SK-N-SH (cell line): ENCODE measurements at regions not wholly inside any gene's neighbourhood (a gene's known extent, or its start where the extent isn't known, plus 50 kb on each side); places are given as distances from the start of the nearest gene placed in this dataset.

Experiments used
- CTCF ChIA-PET: fragments of 300-600, 350-600 bp; formaldehyde crosslinking; extraction: SDS; loops from one replicate; lab custom pipeline; 2021; lab: Yijun Ruan, JAX
- POLR2A ChIA-PET: fragments of 350-600 bp; sonication (Branson Sonifier 250); formaldehyde crosslinking; extraction: SDS; loops from one replicate; lab custom pipeline; 2020; ENCODE audit warnings: antibody characterized with exemption, inconsistent platforms; lab: Yijun Ruan, JAX
- DNase-seq: peaks from one replicate; pipeline ENCODE4 v3.0.0; 2012
- H2AFZ ChIP-seq: fragments of 200-600 bp; sonication (generic); 2 replicates; pipeline ENCODE4 v1.8.1; 2016; ENCODE audit warnings: antibody characterized with exemption, mild to moderate bottlenecking, low read depth
- H3F3A ChIP-seq: fragments of 200-600 bp; sonication (generic); replicated peaks from 2 replicates; pipeline ENCODE3; 2016; ENCODE audit warnings: antibody characterized with exemption, mild to moderate bottlenecking; ENCODE audit not compliant: insufficient read depth
- H3K27ac ChIP-seq, 2 experiments: fragments of 200-500 bp in 1 of 2; fragments of 200-600 bp in 1 of 2; sonication (Bioruptor generic) in 1 of 2; sonication (generic), shearing (Covaris generic) in 1 of 2; 2 replicates each; pipeline versions ENCODE4 v1.5.1 to v1.6.1; 2014 to 2016; ENCODE audit warnings: low read depth in 2 of 2, inconsistent platforms in 1 of 2, low read length in 1 of 2, mild to moderate bottlenecking in 1 of 2, mixed read lengths in 1 of 2
- H3K27me3 ChIP-seq: fragments of 200-600 bp; sonication (generic), shearing (Covaris generic); 2 replicates; pipeline ENCODE4 v1.6.1; 2016; ENCODE audit warnings: mixed run types; ENCODE audit not compliant: insufficient read depth
- H3K36me3 ChIP-seq, 2 experiments: fragments of 200-500 bp in 1 of 2; fragments of 200-600 bp in 1 of 2; sonication (Bioruptor generic) in 1 of 2; sonication (generic) in 1 of 2; replicated peaks in 1 of 2; 2 replicates each; pipeline versions ENCODE3 to v1.5.1; 2014 to 2016; ENCODE audit warnings: low read length in 1 of 2, mild to moderate bottlenecking in 1 of 2; ENCODE audit not compliant: insufficient read depth in 2 of 2, control insufficient read depth in 1 of 2
- H3K4me1 ChIP-seq, 2 experiments: fragments of 200-500 bp in 1 of 2; fragments of 200-600 bp in 1 of 2; sonication (Bioruptor generic) in 1 of 2; sonication (generic), shearing (Covaris generic) in 1 of 2; 2 replicates each; pipeline versions ENCODE4 v1.5.1 to v1.6.1; 2014 to 2016; ENCODE audit warnings: low read depth in 1 of 2, low read length in 1 of 2, mixed run types in 1 of 2; ENCODE audit not compliant: insufficient read depth in 2 of 2, control insufficient read depth in 1 of 2
- H3K4me2 ChIP-seq: fragments of 200-600 bp; sonication (generic), shearing (Covaris generic); 2 replicates; pipeline ENCODE4 v1.6.1; 2017; ENCODE audit warnings: mixed run types
- H3K4me3 ChIP-seq, 2 experiments: fragments of 200-500 bp in 1 of 2; fragments of 200-600 bp in 1 of 2; sonication (Bioruptor generic) in 1 of 2; sonication (generic), shearing (Covaris generic) in 1 of 2; 2 replicates each; pipeline versions ENCODE4 v1.5.1 to v1.8.1; 2014 to 2016; ENCODE audit warnings: low read depth in 2 of 2, inconsistent platforms in 1 of 2, low read length in 1 of 2, mild to moderate bottlenecking in 1 of 2, mixed read lengths in 1 of 2, moderate library complexity in 1 of 2
- H3K79me2 ChIP-seq: fragments of 200-600 bp; sonication (generic); 2 replicates; pipeline ENCODE4 v1.8.1; 2017; ENCODE audit warnings: mild to moderate bottlenecking; ENCODE audit not compliant: insufficient read depth
- H3K9ac ChIP-seq: fragments of 200-600 bp; sonication (generic); 2 replicates; pipeline ENCODE4 v1.6.1; 2017; ENCODE audit warnings: mixed run types
- H3K9me2 ChIP-seq: fragments of 200-600 bp; sonication (generic); 2 replicates; pipeline ENCODE4 v1.6.1; 2017; ENCODE audit warnings: mixed run types
- H3K9me3 ChIP-seq: fragments of 200-600 bp; sonication (generic); 2 replicates; pipeline ENCODE4 v1.6.1; 2017; ENCODE audit warnings: mixed run types, mild to moderate bottlenecking, moderate library complexity
- H4K20me1 ChIP-seq: fragments of 200-600 bp; sonication (generic); 2 replicates; pipeline ENCODE4 v1.6.1; 2017; ENCODE audit warnings: mild to moderate bottlenecking, mixed run types; ENCODE audit not compliant: insufficient read depth
- ELF1 ChIP-seq: IDR thresholded peaks from 2 replicates; pipeline ENCODE4 v1.4.0; 2012
- FOXJ3 ChIP-seq: sonication (generic); formaldehyde crosslinking; IDR thresholded peaks from 2 replicates; pipeline ENCODE4 v1.5.1; 2020; ENCODE audit warnings: mild to moderate bottlenecking, missing genetic modification reagents
- GABPA ChIP-seq: IDR thresholded peaks from 2 replicates; pipeline ENCODE4 v1.4.0; 2012; ENCODE audit warnings: low read depth, mild to moderate bottlenecking
- JUND ChIP-seq: IDR thresholded peaks from 2 replicates; pipeline ENCODE4 v1.4.0; 2012
- MXI1 ChIP-seq: IDR thresholded peaks from 2 replicates; pipeline ENCODE4 v1.6.1; 2012; ENCODE audit warnings: mild to moderate bottlenecking, low read depth, low read length, improper control_type of control experiment
- NRF1 ChIP-seq: IDR thresholded peaks from 2 replicates; pipeline ENCODE4 v1.6.1; 2012; ENCODE audit warnings: low read depth, mild to moderate bottlenecking, low read length
- RFX5 ChIP-seq: IDR thresholded peaks from 2 replicates; pipeline ENCODE4 v1.6.1; 2012; ENCODE audit warnings: mild to moderate bottlenecking, improper control_type of control experiment, low read length
- RXRA ChIP-seq: IDR thresholded peaks from 2 replicates; pipeline ENCODE4 v1.4.0; 2012; ENCODE audit warnings: low read depth, mild to moderate bottlenecking, borderline replicate concordance
- SIN3A ChIP-seq: IDR thresholded peaks from 2 replicates; pipeline ENCODE4 v1.6.1; 2012; ENCODE audit warnings: low read depth, mild to moderate bottlenecking, low read length, moderate library complexity, borderline replicate concordance
- TAF1 ChIP-seq: IDR thresholded peaks from 2 replicates; pipeline ENCODE4 v1.6.1; 2012; ENCODE audit warnings: low read depth, mild to moderate bottlenecking, low read length, moderate library complexity, borderline replicate concordance
- TCF12 ChIP-seq: IDR thresholded peaks from 2 replicates; pipeline ENCODE4 v1.4.0; 2012
- WGBS: methylation state at CpG from one replicate; pipeline ENCODE4 v1.1.6; 2017; ENCODE audit warnings: low lambda C conversion rate; 5-methylcytosine and 5-hydroxymethylcytosine counted together
- TF ChIP-seq, protein P1 (sequence below): fragments of 150-350 bp; IDR thresholded peaks from 2 replicates; pipeline ENCODE4 v1.6.1; 2016; ENCODE audit warnings: mild to moderate bottlenecking, low read depth, low read length
- TF ChIP-seq, protein P2 (sequence below): IDR thresholded peaks from 2 replicates; pipeline ENCODE4 v1.4.0; 2012; ENCODE audit warnings: low read depth, borderline replicate concordance
- TF ChIP-seq, protein P3 (sequence below): fragments of 150-350 bp; IDR thresholded peaks from 2 replicates; pipeline ENCODE4 v1.6.1; 2017; ENCODE audit warnings: antibody characterized with exemption, low read length, low read depth, borderline replicate concordance
- TF ChIP-seq, protein P4 (sequence below): IDR thresholded peaks from 2 replicates; pipeline ENCODE4 v1.4.0; 2012; ENCODE audit warnings: low read depth, borderline replicate concordance
- TF ChIP-seq, protein P5 (sequence below): IDR thresholded peaks from 2 replicates; pipeline ENCODE4 v1.6.1; 2012; ENCODE audit warnings: mild to moderate bottlenecking, low read depth, low read length, moderate library complexity

DNA sequence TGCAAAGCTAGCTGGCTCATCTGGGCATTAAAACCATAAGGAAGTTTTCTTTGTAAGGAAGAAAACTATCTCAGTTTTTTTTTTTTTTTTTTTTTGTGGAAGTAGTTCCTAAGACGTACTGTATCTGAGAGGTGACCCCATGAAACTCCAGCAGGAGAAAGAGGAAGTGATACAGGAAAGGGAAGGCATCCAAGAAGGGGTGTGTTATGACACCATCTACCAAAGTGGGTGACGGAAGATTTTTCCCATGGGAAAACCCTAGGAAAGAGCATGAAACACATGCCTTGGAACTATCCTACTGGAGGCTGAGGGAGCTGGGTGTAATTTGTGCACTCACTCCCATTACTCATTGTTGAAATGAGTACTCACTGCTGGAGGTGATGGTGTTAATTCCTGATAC is 63.8 kb upstream of the ARHGAP20 start:
- Histone ChIP-seq H3K4me2 (no peak overlapping the region), H3K9ac (no peak overlapping the region), H3K9me3 (no peaks in the 10 kb centered on the region), H3F3A (no peaks in the 10 kb centered on the region), H3K27me3 (no peaks in the 10 kb centered on the region), H3K9me2 (no peaks in the 10 kb centered on the region), H3K27ac (no peak overlapping the region), H3K4me3 (no peak overlapping the region), H2AFZ (no peak overlapping the region), H3K36me3 (no peaks in the 10 kb centered on the region), H3K4me1 (no peaks in the 10 kb centered on the region), H3K79me2 (no peaks in the 10 kb centered on the region), H4K20me1 (no peaks in the 10 kb centered on the region)
- CTCF ChIA-PET: interaction anchor here (0.7 kb wide), 1 partner anchor 14 kb away, joined by 3 read pairs; no protein-coding TSS in a partner anchor
- POLR2A ChIA-PET: no interaction called here
- no peak for DNase-seq
- 93% methylated on average over 2 of the region's 2 CpGs for WGBS
- TF ChIP-seq SIN3A: no peak
- no peak for TF ChIP-seq RFX5
- TF ChIP-seq FOXJ3 (CRISPR knock-in tag): no peak
- TF ChIP-seq, protein P1, sequence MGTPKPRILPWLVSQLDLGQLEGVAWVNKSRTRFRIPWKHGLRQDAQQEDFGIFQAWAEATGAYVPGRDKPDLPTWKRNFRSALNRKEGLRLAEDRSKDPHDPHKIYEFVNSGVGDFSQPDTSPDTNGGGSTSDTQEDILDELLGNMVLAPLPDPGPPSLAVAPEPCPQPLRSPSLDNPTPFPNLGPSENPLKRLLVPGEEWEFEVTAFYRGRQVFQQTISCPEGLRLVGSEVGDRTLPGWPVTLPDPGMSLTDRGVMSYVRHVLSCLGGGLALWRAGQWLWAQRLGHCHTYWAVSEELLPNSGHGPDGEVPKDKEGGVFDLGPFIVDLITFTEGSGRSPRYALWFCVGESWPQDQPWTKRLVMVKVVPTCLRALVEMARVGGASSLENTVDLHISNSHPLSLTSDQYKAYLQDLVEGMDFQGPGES: no peak
- no peak for TF ChIP-seq TAF1
- no peak for TF ChIP-seq JUND
- no peak for TF ChIP-seq ELF1
- TF ChIP-seq, protein P2, sequence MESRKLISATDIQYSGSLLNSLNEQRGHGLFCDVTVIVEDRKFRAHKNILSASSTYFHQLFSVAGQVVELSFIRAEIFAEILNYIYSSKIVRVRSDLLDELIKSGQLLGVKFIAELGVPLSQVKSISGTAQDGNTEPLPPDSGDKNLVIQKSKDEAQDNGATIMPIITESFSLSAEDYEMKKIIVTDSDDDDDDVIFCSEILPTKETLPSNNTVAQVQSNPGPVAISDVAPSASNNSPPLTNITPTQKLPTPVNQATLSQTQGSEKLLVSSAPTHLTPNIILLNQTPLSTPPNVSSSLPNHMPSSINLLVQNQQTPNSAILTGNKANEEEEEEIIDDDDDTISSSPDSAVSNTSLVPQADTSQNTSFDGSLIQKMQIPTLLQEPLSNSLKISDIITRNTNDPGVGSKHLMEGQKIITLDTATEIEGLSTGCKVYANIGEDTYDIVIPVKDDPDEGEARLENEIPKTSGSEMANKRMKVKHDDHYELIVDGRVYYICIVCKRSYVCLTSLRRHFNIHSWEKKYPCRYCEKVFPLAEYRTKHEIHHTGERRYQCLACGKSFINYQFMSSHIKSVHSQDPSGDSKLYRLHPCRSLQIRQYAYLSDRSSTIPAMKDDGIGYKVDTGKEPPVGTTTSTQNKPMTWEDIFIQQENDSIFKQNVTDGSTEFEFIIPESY: no peak
- TF ChIP-seq RXRA: no peak
- TF ChIP-seq, protein P3, sequence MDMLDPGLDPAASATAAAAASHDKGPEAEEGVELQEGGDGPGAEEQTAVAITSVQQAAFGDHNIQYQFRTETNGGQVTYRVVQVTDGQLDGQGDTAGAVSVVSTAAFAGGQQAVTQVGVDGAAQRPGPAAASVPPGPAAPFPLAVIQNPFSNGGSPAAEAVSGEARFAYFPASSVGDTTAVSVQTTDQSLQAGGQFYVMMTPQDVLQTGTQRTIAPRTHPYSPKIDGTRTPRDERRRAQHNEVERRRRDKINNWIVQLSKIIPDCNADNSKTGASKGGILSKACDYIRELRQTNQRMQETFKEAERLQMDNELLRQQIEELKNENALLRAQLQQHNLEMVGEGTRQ: no peak

DNA sequence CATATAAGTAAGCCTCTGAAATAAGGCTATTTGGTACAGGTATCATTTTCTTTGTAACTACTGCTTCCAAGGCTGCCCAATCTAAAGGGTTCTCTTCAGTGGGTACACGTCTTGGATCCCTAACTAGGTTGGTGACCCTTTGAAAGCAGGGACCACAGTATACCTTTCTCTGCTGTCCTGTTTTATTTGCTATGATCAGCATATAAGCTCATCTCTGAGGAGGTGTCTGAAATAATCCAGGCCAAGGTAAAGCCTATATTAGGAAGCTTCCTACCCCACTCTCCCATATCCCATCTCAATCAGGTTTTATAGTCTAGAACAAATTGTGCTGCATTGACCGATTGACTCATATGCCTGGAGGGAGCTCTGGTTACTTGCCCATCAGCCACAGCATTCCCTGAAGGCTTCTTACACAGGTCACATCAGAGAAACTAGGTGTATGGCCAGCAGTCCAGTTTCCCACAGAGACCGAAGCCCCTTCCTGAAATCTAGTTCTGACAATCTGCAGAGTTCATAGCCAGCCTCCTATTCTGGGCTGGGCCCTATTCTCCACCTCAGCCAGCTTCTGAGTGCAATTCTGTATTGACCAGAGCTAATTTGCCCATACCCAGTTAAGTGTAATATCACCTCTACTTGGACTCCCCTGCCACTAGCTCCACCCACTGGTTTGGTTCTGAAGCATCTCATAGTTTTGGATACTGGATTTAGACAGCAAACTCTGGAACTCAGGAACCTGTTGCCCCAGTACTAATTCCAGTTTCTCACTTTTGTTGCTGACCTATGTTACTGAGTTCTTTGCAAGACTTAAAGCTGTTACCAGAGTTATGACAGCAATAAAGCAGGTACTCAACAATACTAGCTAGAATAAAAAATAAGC is 62.1 kb upstream of the ARHGAP20 start:
- no peak overlapping the region for H3K27ac ChIP-seq
- ChIA-PET CTCF (interaction anchor here (1.2 kb wide), 1 partner anchor 16 kb away, joined by 3 read pairs; no protein-coding TSS in a partner anchor), POLR2A (no interaction called here)
- H3K4me3 ChIP-seq: no peak overlapping the region
- no peak overlapping the region for H3K9ac ChIP-seq
- H3K9me3 ChIP-seq: no peaks in the 10 kb centered on the region
- no peaks in the 10 kb centered on the region for H3K79me2 ChIP-seq
- no peaks in the 10 kb centered on the region for H3F3A ChIP-seq
- H3K9me2 ChIP-seq: no peaks in the 10 kb centered on the region
- H4K20me1 ChIP-seq: no peaks in the 10 kb centered on the region
- WGBS: 84% methylated on average over 3 of the region's 3 CpGs
- H3K36me3 ChIP-seq: no peaks in the 10 kb centered on the region
- no peak overlapping the region for H3K4me2 ChIP-seq
- no peaks in the 10 kb centered on the region for H3K4me1 ChIP-seq
- H2AFZ ChIP-seq: no peak overlapping the region
- H3K27me3 ChIP-seq: no peaks in the 10 kb centered on the region
- DNase-seq: no peak
- TF ChIP-seq, protein P4, sequence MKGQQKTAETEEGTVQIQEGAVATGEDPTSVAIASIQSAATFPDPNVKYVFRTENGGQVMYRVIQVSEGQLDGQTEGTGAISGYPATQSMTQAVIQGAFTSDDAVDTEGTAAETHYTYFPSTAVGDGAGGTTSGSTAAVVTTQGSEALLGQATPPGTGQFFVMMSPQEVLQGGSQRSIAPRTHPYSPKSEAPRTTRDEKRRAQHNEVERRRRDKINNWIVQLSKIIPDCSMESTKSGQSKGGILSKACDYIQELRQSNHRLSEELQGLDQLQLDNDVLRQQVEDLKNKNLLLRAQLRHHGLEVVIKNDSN: no peak
- TF ChIP-seq GABPA: no peak
- no peak for TF ChIP-seq RXRA
- TF ChIP-seq, protein P3: no peak
- no peak for TF ChIP-seq MXI1
- TF ChIP-seq JUND: no peak
- no peak for TF ChIP-seq TCF12
- TF ChIP-seq NRF1: no peak
- TF ChIP-seq, protein P5, sequence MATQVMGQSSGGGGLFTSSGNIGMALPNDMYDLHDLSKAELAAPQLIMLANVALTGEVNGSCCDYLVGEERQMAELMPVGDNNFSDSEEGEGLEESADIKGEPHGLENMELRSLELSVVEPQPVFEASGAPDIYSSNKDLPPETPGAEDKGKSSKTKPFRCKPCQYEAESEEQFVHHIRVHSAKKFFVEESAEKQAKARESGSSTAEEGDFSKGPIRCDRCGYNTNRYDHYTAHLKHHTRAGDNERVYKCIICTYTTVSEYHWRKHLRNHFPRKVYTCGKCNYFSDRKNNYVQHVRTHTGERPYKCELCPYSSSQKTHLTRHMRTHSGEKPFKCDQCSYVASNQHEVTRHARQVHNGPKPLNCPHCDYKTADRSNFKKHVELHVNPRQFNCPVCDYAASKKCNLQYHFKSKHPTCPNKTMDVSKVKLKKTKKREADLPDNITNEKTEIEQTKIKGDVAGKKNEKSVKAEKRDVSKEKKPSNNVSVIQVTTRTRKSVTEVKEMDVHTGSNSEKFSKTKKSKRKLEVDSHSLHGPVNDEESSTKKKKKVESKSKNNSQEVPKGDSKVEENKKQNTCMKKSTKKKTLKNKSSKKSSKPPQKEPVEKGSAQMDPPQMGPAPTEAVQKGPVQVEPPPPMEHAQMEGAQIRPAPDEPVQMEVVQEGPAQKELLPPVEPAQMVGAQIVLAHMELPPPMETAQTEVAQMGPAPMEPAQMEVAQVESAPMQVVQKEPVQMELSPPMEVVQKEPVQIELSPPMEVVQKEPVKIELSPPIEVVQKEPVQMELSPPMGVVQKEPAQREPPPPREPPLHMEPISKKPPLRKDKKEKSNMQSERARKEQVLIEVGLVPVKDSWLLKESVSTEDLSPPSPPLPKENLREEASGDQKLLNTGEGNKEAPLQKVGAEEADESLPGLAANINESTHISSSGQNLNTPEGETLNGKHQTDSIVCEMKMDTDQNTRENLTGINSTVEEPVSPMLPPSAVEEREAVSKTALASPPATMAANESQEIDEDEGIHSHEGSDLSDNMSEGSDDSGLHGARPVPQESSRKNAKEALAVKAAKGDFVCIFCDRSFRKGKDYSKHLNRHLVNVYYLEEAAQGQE: no peak
- TF ChIP-seq RFX5: no peak
- no peak for TF ChIP-seq TAF1
